Prostate gland (tissue), 2 donors: ENCODE measurements at regions not wholly inside any gene's neighbourhood (a gene's known extent, or its start where the extent isn't known, plus 50 kb on each side); places are given as distances from the start of the nearest gene placed in this dataset.

Source experiments
- CTCF ChIP-seq, 4 experiments: fragments of 200-600 bp in 2 of 4; fragments of 450-650 bp in 2 of 4; sonication (generic) in 2 of 4; IDR thresholded peaks; 1 replicate in 3 of 4; 2 replicates in 1 of 4; pipeline ENCODE4 v1.5.1; 2016 to 2019; ENCODE audit warnings: antibody characterized with exemption in 4 of 4, mild to moderate bottlenecking in 2 of 4, moderate library complexity in 2 of 4
- POLR2A ChIP-seq: fragments of 450-650 bp; IDR thresholded peaks from one replicate; pipeline ENCODE4 v1.6.1; 2016; ENCODE audit warnings: antibody characterized with exemption, mild to moderate bottlenecking

DNA sequence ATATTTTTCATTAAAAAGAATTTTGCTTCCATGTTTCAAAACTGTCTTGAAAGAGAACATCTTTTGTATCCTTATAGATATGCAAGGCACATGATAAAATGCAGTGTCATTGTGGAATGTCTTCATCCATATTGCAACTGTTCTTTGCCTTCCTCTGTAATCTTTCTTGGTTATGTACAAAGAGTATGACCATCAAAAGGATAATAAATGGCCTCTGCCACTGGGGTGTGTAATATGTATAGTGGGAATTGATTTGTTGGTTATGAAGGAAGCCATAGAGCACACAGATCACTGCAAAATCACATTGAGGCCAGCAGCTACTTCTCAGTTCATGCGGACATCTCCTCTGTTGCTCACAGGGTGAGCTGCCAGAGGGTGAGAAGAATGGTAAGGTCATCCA, 703.5 kb downstream of the TFAP2A start:
- no peak for TF ChIP-seq CTCF (IDR thresholded peaks at IDR 0.05)
- no peak for TF ChIP-seq POLR2A
